Osteoblast (primary cell): ENCODE measurements at regions not wholly inside any gene's neighbourhood (a gene's known extent, or its start where the extent isn't known, plus 50 kb on each side); places are given as distances from the start of the nearest gene placed in this dataset.

Experiments used
- DNase-seq: peaks from one replicate; pipeline ENCODE4 v3.0.0; 2011; ENCODE audit warnings: low spot score, mixed read lengths; ENCODE audit not compliant: insufficient read length; ENCODE audit errors: missing footprints
- H2AFZ ChIP-seq: 2 replicates; pipeline ENCODE4 v1.6.0; 2011; ENCODE audit warnings: mild to moderate bottlenecking, low read length
- H3K27ac ChIP-seq: 2 replicates; pipeline ENCODE4 v1.5.1; 2011; ENCODE audit warnings: mild to moderate bottlenecking, low read depth, low read length, moderate library complexity
- H3K27me3 ChIP-seq: 2 replicates; pipeline ENCODE4 v1.6.0; 2012; ENCODE audit warnings: mild to moderate bottlenecking, control low read depth, inconsistent platforms, low read length, moderate library complexity; ENCODE audit not compliant: insufficient read depth
- H3K36me3 ChIP-seq: 2 replicates; pipeline ENCODE4 v1.5.1; 2011; ENCODE audit warnings: mild to moderate bottlenecking, low read length, control low read depth, moderate library complexity; ENCODE audit not compliant: insufficient read depth
- H3K4me1 ChIP-seq: 2 replicates; pipeline ENCODE4 v1.5.1; 2011; ENCODE audit warnings: mild to moderate bottlenecking, low read length, control low read depth, moderate library complexity; ENCODE audit not compliant: insufficient read depth
- H3K4me2 ChIP-seq: 2 replicates; pipeline ENCODE4 v1.6.0; 2011; ENCODE audit warnings: mild to moderate bottlenecking, low read length; ENCODE audit not compliant: insufficient read depth
- H3K4me3 ChIP-seq: fragments of 200-600 bp; sonication (generic); 3 replicates; pipeline ENCODE4 v1.5.1; 2012; ENCODE audit warnings: mild to moderate bottlenecking, low read length, inconsistent platforms; ENCODE audit not compliant: insufficient read depth
- H3K79me2 ChIP-seq: 2 replicates; pipeline ENCODE4 v1.6.0; 2012; ENCODE audit warnings: mild to moderate bottlenecking, low read length, control low read depth, inconsistent platforms; ENCODE audit not compliant: insufficient read depth
- H3K9me3 ChIP-seq: 2 replicates; pipeline ENCODE4 v1.5.1; 2011; ENCODE audit warnings: low read depth, low read length, control low read depth
- H4K20me1 ChIP-seq: 2 replicates; pipeline ENCODE4 v1.6.0; 2012; ENCODE audit warnings: mild to moderate bottlenecking, low read length, control low read depth; ENCODE audit not compliant: insufficient read depth
- TF ChIP-seq, protein P1 (sequence below): IDR thresholded peaks from 2 replicates; pipeline ENCODE4 v1.5.1; 2011; ENCODE audit warnings: mild to moderate bottlenecking, low read depth, low read length, moderate library complexity; ENCODE audit errors: extremely low read depth

DNA sequence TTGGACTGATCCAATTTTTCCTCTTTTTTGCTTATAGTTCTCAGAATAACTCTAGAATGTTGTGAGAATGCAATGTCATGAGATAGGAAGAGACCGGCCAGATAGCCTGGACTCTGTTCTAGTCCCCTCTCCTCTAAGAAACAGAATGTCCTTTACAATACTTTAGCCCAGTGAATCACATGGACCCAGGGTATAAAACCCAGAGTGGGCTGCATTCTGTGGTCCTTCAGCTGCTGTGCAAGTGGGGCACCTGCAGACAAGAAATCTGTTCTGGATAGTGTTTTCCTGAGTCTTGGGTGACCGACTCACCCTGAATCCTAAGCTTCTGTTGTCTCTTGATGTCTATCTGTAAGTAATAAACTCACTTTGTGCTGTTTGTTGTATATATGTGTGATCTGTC, 368.6 kb upstream of the DPH6 start:
- H3K4me1 ChIP-seq = no peaks in the 10 kb centered on the region
- no peaks in the 10 kb centered on the region for H3K79me2 ChIP-seq
- no peaks in the 10 kb centered on the region for H3K27me3 ChIP-seq
- no peak for DNase-seq
- no peak overlapping the region for H3K4me3 ChIP-seq
- H3K36me3 ChIP-seq = no peaks in the 10 kb centered on the region
- H2AFZ ChIP-seq = no peak overlapping the region
- TF ChIP-seq, protein P1, sequence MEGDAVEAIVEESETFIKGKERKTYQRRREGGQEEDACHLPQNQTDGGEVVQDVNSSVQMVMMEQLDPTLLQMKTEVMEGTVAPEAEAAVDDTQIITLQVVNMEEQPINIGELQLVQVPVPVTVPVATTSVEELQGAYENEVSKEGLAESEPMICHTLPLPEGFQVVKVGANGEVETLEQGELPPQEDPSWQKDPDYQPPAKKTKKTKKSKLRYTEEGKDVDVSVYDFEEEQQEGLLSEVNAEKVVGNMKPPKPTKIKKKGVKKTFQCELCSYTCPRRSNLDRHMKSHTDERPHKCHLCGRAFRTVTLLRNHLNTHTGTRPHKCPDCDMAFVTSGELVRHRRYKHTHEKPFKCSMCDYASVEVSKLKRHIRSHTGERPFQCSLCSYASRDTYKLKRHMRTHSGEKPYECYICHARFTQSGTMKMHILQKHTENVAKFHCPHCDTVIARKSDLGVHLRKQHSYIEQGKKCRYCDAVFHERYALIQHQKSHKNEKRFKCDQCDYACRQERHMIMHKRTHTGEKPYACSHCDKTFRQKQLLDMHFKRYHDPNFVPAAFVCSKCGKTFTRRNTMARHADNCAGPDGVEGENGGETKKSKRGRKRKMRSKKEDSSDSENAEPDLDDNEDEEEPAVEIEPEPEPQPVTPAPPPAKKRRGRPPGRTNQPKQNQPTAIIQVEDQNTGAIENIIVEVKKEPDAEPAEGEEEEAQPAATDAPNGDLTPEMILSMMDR = no peak
- H3K27ac ChIP-seq = no peak overlapping the region
- no peak overlapping the region for H3K4me2 ChIP-seq
- H4K20me1 ChIP-seq = no peaks in the 10 kb centered on the region
- H3K9me3 ChIP-seq = peaks cover 3% of the 10 kb centered on the region

DNA sequence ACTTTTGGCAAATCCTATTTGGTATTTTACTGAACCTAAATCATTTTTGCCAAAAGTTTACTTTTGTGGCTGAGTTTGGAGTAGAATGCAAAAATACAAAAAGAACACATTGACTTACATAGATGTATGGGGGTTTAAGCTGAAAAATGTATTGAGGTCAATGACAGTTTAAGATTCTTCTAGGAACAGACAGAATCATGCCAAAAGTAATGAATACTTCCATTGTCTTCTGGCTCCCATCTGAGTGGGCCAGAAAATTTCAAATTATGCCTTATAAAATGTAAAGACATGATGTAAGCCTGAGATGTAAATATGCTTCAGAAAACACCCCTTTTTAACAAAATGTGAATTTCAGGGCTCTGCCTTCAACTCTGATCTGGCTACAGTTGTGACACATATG, 375.1 kb upstream of the DPH6 start:
- no peak for DNase-seq
- Histone ChIP-seq H3K4me1 (no peaks in the 10 kb centered on the region), H3K9me3 (no peaks in the 10 kb centered on the region), H3K27ac (no peak overlapping the region), H3K79me2 (no peaks in the 10 kb centered on the region), H3K27me3 (no peaks in the 10 kb centered on the region), H3K36me3 (no peaks in the 10 kb centered on the region), H3K4me2 (no peak overlapping the region), H3K4me3 (no peak overlapping the region), H2AFZ (no peak overlapping the region), H4K20me1 (no peaks in the 10 kb centered on the region)
- TF ChIP-seq, protein P1 = no peak

DNA sequence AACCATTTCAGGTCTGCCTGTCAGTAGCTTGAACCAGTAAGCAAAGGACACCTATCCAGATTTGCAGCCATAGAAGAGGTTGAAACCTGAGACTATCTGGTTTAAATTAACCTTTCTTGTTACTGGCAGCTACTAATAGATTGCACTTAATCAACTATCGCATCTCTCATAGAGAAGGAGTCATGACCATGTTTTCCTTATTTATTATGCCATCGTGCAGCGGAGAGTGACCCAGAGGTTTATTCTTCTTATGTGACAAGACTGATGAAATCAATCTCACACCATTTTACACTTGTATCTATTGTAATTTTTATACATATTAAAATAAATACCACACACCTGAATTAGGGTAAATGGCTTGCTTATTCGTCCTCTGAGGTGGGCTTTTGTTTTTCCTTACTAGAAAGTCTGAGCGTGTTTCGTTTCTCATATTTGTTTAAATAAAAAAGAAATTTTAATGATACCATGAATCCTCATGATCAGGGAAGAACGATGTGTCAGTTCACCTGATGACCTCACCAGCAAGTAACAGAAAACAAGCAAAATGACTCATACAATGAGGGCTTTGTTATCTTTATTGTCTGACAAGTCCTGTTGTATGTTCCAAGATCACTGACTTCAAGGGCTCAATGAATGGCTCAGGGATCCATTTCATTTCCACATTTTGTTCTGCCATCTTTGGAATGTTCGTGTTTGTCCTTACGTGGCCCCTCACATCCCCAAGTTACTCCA, 379.5 kb upstream of the DPH6 start:
- DNase-seq = no peak
- Histone ChIP-seq H3K27me3 (no peaks in the 10 kb centered on the region), H4K20me1 (no peaks in the 10 kb centered on the region), H3K4me3 (no peak overlapping the region), H3K9me3 (no peaks in the 10 kb centered on the region), H3K36me3 (no peaks in the 10 kb centered on the region), H3K79me2 (no peaks in the 10 kb centered on the region), H3K4me2 (no peak overlapping the region), H2AFZ (no peak overlapping the region), H3K4me1 (no peaks in the 10 kb centered on the region), H3K27ac (no peak overlapping the region)
- TF ChIP-seq, protein P1 = no peak

DNA sequence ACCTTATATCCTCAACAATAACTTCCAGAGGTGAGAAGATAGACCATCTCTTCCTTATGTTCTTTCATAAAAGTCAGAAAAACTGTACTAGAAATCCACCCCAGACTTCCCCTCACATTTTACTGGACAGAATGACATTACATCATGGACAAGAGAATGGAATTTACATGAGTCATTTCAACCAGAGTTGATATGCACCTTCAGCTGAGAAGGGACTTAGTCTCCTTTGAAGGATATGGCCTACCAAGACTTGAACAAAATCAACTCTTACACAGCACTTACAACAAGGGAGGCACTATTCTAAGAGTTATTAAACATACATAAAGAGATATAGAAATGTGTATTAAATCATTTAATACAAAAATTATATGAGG, 380.0 kb upstream of the DPH6 start:
- H3K4me1 ChIP-seq = no peaks in the 10 kb centered on the region
- H3K9me3 ChIP-seq = no peaks in the 10 kb centered on the region
- H3K79me2 ChIP-seq = no peaks in the 10 kb centered on the region
- no peaks in the 10 kb centered on the region for H3K36me3 ChIP-seq
- TF ChIP-seq, protein P1 = no peak
- H4K20me1 ChIP-seq = no peaks in the 10 kb centered on the region
- DNase-seq = no peak
- no peak overlapping the region for H2AFZ ChIP-seq
- H3K27me3 ChIP-seq = no peaks in the 10 kb centered on the region
- no peak overlapping the region for H3K4me3 ChIP-seq
- H3K4me2 ChIP-seq = no peak overlapping the region
- no peak overlapping the region for H3K27ac ChIP-seq
